Posterior cingulate gyrus (tissue), 11 donors: ENCODE measurements at regions not wholly inside any gene's neighbourhood (a gene's known extent, or its start where the extent isn't known, plus 50 kb on each side); places are given as distances from the start of the nearest gene placed in this dataset.
A peak's percentile ranks its signal among the peaks of the same experiment; 100 is the strongest.

Experiments used
- DNase-seq, 10 donors: peaks; one replicate each; pipeline versions ENCODE4 v3.0.0 to v3.0.0-alpha.2; 2020 to 2021; ENCODE audit warnings: mixed read lengths in 3 of 10
- intact Hi-C: fragments of 100-400 bp; cut with DNase I; formaldehyde crosslinking; loops from one replicate; pipeline ENCODE4 v1.15.1; 2023

DNA sequence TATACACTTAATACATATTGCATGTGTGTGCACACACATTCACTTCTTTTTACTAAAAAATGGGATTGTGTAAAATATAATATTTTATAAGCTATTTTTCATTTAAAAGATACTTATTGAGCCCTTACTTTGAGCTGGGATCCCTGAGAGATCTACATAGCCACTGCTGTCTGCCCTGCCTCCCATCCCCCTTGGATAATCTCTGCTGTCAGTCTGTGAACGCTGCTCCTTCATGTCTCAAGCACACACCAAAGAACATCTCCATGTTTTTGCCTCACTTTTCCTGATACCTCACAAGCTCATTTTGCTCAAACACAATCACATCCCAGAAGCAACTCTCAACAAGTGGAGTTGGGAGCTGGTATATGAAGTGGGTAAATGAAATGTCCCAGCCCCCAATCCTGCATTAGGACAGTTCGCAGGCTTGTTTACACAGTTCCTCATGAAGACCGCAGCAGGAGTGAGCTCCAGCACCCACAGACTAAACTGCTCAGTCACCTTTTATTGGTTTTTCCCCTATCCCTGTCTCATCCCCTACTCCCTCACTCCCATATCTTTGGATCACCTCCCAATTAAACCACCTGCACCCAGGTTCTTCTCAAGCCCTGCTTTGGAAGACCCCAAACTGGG, 108.3 kb upstream of the FRY start:
- intact Hi-C loops, result no loop called here
- DNase-seq, result no peak

DNA sequence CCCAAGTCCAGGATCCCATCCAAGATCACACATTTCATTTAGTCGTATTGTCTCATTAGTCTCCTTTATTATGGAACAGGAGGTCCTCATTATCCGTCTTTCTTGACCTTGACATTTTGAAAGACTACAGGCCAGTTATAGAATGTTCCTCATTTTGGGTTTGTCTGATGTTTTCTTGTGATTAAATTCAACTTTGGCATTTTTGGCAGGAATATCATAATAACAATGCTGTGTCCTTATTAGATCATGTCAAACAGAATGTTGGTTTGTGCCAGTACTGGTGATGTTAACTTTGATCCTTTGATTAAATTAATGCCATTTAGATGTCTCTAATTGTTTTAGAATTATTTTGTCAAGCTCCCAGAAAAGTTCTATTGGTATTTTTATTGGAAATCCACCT, 106.5 kb upstream of the FRY start:
- DNase-seq, result no peak
- intact Hi-C loops, result no loop called here

DNA sequence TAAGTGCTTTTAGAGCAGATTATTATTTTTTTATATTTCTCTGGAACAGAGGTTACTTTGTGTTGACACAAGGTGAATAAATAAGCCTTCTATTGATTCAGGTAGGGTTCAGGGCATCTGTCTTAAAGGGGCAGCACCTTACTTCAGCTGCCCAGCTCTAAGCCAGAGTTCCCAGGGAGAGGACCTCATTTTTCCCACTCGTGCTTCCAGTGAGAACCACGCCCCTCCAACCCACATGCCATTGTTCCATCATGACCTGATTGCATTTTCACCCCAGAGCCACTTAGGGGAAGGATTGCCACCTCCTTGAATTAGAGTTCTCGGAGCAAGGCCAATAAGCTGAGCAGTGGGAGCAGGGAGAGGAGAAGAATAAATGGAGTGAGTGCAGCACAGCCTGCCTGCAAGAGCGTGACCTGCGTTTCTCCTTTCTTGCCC, 104.3 kb upstream of the FRY start:
- intact Hi-C loops, result no loop called here

DNA sequence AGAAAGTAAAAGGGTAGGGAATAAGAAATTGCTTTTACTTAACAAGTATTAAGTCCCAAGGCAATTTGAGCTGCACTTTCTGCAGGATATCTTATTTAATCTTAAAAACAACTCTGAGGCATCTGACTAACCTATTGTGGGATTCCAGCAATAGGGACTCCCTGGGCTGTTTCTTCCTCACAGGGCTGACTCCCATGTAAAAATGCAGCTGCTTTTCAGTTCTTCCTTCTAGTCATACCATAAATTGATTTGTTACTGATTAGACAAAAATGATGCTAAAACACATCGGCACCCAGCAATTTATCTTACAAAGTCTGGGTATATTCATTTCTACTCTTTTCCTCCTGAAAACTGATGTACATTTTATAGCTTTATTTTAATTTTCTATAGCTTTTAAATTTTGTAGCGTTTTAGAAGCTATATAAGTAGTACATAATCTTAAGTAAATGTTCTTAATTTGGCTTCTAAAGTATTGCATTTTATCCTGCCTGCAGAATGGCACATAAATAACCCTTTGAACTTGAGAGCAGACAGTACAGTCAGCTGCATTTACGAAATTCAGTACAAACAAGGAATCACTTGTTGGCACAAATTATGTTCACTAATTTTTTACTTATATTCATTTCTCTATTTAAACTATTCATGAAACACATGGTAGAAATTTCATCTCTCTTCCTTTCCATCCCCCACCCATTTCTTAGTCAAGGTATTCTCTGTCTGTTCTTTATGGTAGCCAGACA, 102.4 kb upstream of the FRY start:
- DNase-seq, result no peak
- intact Hi-C loops, result no loop called here

More for the DNA sequence above, 104.3 kb upstream of the FRY start:
- no peak for DNase-seq

DNA sequence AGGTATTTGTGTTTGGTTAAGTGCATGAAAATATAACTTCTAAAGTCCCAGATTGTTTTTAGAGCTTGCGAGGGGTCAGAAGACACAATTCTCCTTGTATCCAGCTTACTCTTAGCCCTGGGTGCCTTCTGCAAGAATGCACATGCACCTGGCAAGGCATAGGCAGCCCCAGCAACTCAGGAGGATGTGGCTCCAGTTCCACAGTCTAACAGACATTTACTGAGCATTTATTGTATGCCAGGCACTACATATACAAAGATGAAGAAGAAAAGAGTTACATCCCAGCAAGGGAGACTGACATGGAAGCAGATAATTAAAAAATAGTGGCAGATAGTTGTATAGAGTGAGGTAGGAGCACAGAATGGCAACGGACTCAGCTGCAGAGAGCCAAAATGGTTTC, 101.1 kb upstream of the FRY start:
- no peak for DNase-seq
- intact Hi-C loops, result no loop called here

DNA sequence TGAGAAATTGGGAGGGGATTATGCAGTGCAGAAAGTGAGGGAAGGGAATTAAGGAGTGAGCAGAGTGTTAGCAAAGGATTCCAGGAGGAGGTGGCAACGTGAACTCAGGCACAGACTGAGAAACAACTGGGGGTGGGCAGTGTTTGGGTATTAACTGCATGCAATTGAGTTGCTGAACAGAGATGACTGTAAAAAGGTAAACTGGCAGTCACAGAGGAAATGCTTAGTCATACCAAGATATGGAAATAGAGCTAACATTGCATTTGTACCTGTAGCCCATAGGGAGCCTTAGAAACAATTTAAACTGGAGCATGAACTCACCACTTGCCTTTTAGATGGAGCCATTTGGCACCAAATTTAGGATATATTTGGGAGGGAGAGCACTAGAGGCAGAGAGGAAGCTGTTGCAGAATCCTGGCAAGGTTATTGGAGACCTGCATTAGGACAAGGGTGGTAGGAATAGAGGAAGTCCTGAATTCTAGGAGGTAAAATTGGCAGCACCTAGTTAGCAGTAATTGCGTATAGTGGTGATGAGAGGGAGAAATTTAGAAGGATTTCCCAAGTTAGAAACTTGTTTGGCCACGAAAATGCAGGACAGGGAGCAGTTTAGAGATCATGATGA, 100.6 kb upstream of the FRY start:
- no peak for DNase-seq
- intact Hi-C loops, result no loop called here

DNA sequence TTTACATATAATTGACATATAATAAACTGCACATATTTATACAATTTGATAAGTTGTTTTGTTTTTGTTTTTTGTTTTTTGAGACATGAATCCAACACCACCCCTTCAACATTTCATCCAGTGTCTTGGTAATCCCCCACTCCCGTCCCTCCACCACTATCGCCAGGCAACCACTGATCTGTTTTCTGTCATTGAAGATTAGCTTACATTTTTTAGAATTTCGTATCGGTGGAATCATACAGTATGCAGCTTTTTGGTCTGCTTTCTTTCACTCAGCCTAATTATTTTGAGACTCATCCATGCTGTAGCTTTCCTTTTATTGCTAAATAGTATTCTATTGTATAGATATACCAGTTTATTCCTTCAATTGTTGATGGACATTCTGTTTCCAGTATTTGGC, 94.1 kb upstream of the FRY start:
- intact Hi-C loops, result no loop called here

DNA sequence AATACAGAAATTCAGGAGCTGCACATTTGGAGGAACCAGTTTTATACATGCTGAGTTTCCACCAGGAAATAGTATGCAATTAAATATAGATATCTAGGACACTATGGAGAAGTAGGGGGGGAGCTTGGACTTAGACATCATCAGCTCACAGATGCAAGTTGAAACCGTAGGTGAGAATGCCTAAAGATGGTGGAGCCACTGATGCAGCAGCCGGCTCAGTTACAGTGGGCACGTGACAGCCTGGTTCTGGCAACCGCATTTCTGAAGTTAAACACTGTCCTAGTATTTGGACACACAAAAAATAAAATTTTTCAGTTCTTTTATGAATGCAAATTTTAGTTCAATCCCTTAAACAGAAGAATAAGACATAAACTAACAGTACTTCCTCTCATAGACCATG, 91.5 kb upstream of the FRY start:
- peak in 3 of 10 donors; percentile 19 to 85 (median 37) for DNase-seq
- intact Hi-C loops, result no loop called here

More for the DNA sequence above, 94.1 kb upstream of the FRY start:
- DNase-seq, result no peak

DNA sequence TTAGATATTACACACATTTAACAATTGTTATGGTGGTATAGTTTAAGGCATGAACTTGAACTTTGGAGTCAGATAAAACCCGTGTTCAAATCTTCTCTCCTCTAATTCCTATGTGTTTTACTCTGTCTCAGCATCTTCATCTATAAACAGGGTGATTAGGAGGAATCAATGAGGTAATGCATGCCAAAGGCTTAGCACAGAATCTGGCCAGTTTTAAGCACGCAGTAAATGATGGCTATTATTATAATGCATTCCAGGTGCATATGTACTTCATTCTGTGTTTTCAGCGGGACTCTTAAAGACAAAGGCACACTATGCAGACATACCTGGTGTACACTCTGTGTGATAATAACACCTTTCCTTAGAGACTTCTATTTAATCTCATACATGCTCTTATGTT, 88.0 kb upstream of the FRY start:
- intact Hi-C loops, result no loop called here
- DNase-seq, result no peak

DNA sequence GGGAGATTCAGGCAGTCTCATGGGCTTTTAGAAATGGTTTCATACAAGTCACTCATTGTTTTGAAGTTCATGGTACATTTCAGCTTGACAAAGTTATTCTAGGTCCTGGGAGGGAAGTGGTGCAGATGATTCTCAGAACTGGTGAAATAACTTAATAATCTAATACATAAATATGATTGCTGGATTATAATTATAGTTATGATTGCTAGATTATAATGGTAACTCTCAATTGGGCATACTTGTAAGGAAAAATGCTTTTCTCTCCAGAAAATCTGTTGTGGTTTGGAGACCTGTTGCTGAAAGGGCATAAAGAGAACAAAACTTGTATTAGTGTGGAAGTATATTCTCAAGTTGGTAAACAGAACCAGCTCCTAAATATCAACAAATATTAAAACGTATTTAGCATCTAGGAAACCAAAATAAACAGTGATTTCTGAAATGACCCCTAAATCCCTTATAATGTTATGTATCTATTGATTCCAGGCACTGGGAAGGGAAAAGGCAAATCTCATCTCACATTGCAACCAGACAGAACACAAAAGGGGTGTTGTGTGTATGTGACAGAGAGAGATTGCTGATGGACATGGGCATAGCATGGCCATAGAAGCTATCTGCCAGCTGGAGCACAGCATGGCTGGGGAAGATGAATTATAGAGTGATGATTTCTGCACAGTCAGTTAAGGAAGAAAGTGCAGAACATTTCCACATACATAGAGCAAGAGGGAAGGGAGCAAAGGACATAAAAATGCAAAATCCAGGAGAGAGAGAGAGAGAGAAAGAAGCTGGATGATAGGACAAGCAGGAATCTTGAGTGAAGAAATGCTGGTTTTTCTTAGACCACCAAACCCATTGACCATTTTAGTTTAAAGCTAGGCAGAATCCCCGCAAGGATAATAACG, 87.1 kb upstream of the FRY start:
- no peak for DNase-seq
- intact Hi-C loops, result no loop called here

DNA sequence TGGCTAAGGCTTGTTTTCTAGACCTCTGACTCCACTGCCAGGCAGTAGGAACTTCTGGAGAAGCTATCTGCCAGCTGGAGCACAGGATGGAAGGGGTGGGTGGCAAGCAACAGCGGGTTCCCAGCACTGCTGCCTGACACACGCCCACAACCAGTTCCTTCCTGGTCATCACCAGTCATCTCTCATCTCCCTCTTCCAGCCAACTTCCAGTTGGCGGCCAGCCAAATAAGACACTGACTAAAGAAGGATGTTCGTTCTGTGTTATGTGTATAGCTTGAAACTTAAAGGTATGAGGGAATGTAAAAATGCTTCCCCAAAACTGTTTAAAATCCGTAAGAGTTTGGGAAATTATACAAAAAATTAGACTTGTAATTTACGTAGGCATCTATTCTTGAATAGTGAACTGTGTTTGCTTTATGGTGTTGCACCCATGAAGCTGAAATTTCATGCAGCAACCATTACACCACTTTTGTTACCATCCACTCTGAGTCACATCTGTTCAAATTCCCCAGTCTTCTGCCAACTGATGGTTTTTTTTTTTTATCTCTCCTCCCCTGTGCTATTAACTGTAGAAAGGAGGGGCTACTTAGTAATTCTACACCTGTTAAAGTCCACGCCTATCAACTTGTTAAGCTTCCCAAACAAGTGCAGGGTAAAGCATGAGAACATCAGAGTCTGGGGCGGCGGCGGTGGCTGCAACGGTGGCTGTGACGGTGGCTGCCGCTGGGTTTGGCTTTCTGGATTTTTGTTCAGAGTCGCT, 86.2 kb upstream of the FRY start:
- DNase-seq, result peak in 9 of 10 donors; percentile 27 to 92 (median 65)
- intact Hi-C loops, result no loop called here

DNA sequence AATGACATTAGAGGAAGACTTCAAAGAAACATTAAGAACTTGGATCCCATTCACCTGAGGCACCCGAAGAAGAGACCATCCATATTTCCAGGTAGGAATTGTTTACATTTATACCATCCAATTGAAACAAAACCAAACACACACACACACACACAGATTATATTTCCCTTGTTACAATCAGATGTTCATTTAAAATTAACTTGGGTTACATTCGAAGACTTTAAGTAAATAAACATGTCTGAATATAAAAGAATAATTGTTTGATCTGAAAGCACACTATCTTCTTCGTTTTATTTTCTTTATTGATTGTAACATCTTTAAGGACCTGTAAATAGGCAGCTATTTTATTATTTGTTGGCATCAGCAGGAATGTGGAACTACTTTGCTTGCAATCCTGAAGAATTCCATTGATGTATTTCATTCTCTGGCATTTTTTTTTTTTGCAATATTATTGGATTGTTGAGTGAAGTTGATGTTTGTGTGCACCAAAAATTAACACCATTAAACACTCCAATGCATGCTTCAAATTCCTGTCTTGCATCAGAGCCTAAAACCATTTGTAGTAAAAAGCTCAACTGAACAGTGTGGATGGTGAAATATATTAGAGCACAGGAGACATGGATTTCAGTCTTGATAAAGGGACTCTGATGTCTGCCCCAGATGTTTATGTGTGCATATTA, 85.3 kb upstream of the FRY start:
- DNase-seq, result no peak
- intact Hi-C loops, result no loop called here

DNA sequence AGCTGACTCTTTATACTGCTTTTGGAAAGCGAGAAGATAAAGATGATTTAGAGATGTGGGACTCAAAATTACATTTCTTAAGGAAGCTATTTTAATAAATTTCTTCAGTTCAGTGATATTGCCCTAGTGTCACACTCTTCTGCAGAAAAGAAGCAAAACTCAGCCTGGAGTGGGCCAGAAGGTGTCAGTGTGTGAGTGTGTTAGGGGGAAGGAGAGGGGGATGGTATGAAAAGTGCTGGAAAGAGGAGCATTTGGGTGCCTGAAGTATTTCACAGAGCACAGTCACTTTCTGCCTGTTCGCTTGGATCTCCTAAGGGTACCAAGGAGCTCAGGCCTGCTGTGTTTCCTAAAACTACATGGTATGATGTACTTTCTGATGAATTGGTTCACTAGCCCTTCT, 84.5 kb upstream of the FRY start:
- no peak for DNase-seq
- intact Hi-C loops, result no loop called here

DNA sequence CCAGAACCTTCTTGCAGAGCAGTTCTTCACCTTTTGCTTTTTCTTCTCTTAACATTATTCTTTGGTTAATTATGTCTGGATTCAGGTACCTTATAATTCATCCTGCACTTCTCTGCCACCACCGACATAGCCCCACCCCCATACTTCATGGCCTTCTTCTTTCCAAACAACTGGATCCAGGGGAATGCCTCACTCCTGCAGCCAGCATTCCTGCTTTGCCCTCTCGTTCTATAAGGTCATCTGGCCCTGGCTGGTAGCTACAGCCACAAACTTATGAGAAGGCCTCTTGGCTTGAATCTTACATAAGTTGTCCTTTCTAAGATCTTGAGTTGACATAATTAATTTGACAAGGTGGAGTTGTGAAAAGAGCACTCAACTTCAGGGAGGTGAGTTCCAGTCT, 84.1 kb upstream of the FRY start:
- intact Hi-C loops, result no loop called here
- DNase-seq, result no peak

DNA sequence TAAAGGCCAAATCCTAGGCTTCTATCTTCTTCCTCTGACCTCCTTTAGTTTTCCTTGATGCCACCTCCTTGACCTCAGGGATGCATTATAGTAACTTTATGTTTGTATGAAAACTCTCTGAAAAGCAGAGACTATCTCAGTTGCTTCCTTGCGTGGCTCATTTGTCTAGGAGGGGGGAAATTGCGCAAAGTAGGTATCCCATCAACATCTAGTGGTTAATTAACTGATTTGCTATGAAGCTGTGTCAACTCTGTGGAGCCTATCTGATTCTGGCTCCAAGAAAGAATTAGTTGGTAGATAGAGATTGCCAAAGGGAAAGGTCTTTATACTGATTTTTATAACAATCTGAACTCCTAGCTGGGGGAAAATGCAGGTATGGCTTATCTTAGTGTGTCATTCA, 82.1 kb upstream of the FRY start:
- intact Hi-C loops, result no loop called here
- DNase-seq, result no peak

DNA sequence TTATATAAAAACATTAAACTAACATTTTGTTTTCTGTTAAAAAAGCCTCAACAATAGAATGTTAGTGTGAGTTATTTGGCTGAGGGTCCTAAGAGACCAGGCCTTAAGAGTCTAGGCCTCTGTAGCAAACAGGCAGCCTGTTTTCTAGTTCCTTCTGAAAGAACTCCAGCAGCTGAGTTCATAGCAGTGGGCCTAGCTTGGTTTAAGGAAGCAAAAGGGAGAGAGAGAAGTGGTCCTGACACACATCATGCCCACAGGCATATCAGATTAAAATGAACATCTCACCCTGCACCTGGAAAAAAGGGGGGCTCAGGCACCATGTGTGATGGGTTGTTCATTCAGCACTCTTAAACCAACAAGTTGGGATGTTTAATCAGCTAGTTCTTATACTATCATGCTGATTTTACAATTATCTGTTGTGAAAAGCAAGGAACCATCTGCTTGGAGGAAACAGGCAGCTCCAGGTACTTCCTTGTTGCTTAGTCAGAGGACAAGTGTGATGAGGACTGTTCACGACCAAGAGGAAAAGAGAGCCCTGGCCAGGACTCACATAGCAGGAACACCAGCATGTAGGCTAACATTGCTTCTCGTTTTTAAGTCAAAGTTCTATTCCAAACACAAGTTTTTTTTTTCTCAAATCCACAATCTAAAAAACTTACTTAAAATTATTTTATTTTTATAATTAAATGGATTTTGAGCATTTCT, 81.3 kb upstream of the FRY start:
- intact Hi-C loops, result no loop called here
- no peak for DNase-seq

DNA sequence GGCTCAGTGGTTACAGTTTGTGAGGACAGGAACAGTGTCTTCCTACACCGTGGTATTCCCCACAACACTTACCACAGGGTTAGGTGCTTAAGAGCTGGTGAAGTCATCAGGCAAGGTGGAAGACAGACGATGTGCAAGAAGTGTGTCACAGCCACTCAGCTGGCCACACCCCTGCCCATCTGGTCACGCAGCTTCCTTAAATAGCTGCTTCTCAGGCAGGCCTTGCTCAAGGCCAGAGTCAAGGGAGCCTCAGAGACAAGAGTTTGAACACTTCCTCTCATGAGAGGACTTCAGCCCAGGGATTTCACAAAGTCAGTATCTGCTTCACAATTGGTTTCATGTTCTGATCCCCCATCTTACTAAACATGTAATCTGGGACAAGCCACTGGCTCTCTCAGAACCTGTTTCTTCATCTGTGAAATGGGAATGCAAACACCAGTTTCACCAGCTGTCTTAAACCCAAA, 80.3 kb upstream of the FRY start:
- intact Hi-C loops, result no loop called here
- DNase-seq, result peak in 2 of 10 donors; percentile 9 to 76

DNA sequence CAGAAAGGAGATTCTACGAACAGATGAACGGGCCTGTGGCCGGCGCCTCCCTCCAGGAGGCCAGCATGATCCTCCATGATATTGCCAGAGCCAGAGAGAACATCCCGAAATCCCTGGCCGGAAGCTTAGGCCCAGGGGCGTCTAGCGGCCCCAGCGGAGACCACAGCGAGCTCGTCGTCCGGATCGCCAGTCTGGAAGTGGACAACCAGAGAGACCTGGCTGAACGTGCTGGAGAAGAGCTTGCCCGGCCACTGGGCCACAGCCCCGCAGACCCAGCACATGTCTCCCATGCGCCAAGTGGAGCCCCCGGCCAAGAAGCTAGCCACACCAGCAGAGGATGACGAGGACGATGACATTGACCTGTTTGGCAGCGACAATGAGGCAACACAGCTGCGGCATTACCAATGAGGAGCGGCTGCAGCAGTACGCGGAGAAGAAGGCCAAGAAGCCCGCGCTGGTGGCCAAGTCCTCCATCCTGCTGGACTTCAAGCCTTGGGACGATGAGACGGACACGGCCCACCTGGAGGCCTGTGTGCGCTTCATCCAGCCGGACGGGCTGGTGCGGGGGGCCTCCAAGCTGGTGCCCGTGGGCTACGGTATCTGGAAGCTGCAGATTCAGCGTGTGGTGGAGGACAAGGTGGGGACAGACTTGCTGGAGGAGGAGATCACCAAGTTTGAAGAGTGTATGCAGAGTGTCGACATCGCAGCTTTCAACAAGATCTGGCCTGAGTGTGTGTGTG, 78.8 kb upstream of the FRY start:
- intact Hi-C loops, result no loop called here
- peak in 2 of 10 donors; percentile 58 to 74 for DNase-seq
